GM18507 (cell line): ENCODE measurements at regions not wholly inside any gene's neighbourhood (a gene's known extent, or its start where the extent isn't known, plus 50 kb on each side); places are given as distances from the start of the nearest gene placed in this dataset.
"Not testable (repeated sequence)": the region's sequence is repeated elsewhere in the genome, so short reads cannot be mapped to it uniquely, and the experiment has no call there.

Experiments
- DNase-seq: peaks from one replicate; pipeline ENCODE4 v3.0.0; 2011; ENCODE audit warnings: low read depth; ENCODE audit not compliant: insufficient read length; ENCODE audit errors: extremely low spot score
- FAIRE-seq: peaks from 2 replicates; lab custom pipeline; 2011; peaks lifted over from hg19 to GRCh38; lab: Jason Lieb, UNC

GRCh38 chr7:81173766-81174281 is 255.0 kb upstream of the SEMA3C start:
- DNase-seq (no peak), FAIRE-seq (no peak)

GRCh38 chr7:81170291-81170690 is 251.4 kb upstream of the SEMA3C start:
- FAIRE-seq (no peak), DNase-seq (no peak)

- FAIRE-seq: no peak
- DNase-seq: no peak
These were observed 249.1 kb upstream of the SEMA3C start for GRCh38 chr7:81167934-81168333.

- DNase-seq (no peak), FAIRE-seq (no peak)
These were observed 246.2 kb upstream of the SEMA3C start for GRCh38 chr7:81165070-81165469.

GRCh38 chr7:81162771-81163525 is 244.1 kb upstream of the SEMA3C start:
- DNase-seq (no peak), FAIRE-seq (no peak)

GRCh38 chr7:81162234-81162633 is 243.4 kb upstream of the SEMA3C start:
- no peak for FAIRE-seq
- no peak for DNase-seq

- no peak for FAIRE-seq
These were observed 242.7 kb upstream of the SEMA3C start for GRCh38 chr7:81161451-81162075.

GRCh38 chr7:81159402-81159801 is 240.6 kb upstream of the SEMA3C start:
- no peak for FAIRE-seq

More at GRCh38 chr7:81161451-81162075, 242.7 kb upstream of the SEMA3C start:
- DNase-seq: no peak

GRCh38 chr7:81158189-81158588 is 239.3 kb upstream of the SEMA3C start:
- FAIRE-seq: no peak
- DNase-seq: no peak

More at GRCh38 chr7:81159402-81159801, 240.6 kb upstream of the SEMA3C start:
- DNase-seq: no peak

GRCh38 chr7:81155654-81156373 is 237.0 kb upstream of the SEMA3C start:
- DNase-seq (no peak), FAIRE-seq (no peak)

GRCh38 chr7:81154565-81154964 is 235.7 kb upstream of the SEMA3C start:
- DNase-seq: no peak

GRCh38 chr7:81152925-81153324 is 234.1 kb upstream of the SEMA3C start:
- DNase-seq, FAIRE-seq: not testable (repeated sequence)

More at GRCh38 chr7:81154565-81154964, 235.7 kb upstream of the SEMA3C start:
- no peak for FAIRE-seq

- FAIRE-seq (no peak), DNase-seq (no peak)
These were observed 232.1 kb upstream of the SEMA3C start for GRCh38 chr7:81150951-81151361.

GRCh38 chr7:81143856-81144255 is 225.0 kb upstream of the SEMA3C start:
- DNase-seq: no peak
- no peak for FAIRE-seq

GRCh38 chr7:81141257-81142205 is 222.7 kb upstream of the SEMA3C start:
- not testable (repeated sequence) for DNase-seq, FAIRE-seq

- DNase-seq (no peak), FAIRE-seq (no peak)
These were observed 221.9 kb upstream of the SEMA3C start for GRCh38 chr7:81140775-81141174.

GRCh38 chr7:81140252-81140651 is 221.4 kb upstream of the SEMA3C start:
- DNase-seq: no peak
- no peak for FAIRE-seq

- DNase-seq (no peak), FAIRE-seq (no peak)
These were observed 220.0 kb upstream of the SEMA3C start for GRCh38 chr7:81138870-81139269.

GRCh38 chr7:81135324-81135723 is 216.5 kb upstream of the SEMA3C start:
- FAIRE-seq: no peak
- DNase-seq: no peak
